ENCODE measurements at regions not wholly inside any gene's neighbourhood (a gene's known extent, or its start where the extent isn't known, plus 50 kb on each side); places are given as distances from the start of the nearest gene placed in this dataset.

DNA sequence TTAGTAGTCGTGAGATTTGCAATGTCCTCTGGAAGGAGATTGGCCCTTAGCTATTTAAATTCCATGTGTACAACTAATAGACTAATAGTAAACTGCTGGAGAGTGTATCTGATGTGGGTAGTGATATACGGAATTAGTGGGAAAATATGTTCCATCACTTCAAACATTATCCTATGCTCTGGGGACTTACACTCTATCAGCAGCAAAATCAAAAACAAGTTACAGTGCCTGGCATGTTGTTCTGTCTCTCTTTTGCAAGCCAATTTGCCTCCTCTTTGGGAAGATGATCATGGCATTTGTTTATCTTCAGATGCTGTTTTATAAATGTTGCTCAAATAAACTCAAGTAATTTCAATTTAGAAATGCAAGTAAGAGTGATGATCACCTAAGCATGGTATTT is 311.9 kb upstream of the ACO1 start:
- TF ChIP-seq, protein P1, sequence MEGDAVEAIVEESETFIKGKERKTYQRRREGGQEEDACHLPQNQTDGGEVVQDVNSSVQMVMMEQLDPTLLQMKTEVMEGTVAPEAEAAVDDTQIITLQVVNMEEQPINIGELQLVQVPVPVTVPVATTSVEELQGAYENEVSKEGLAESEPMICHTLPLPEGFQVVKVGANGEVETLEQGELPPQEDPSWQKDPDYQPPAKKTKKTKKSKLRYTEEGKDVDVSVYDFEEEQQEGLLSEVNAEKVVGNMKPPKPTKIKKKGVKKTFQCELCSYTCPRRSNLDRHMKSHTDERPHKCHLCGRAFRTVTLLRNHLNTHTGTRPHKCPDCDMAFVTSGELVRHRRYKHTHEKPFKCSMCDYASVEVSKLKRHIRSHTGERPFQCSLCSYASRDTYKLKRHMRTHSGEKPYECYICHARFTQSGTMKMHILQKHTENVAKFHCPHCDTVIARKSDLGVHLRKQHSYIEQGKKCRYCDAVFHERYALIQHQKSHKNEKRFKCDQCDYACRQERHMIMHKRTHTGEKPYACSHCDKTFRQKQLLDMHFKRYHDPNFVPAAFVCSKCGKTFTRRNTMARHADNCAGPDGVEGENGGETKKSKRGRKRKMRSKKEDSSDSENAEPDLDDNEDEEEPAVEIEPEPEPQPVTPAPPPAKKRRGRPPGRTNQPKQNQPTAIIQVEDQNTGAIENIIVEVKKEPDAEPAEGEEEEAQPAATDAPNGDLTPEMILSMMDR (conservative IDR thresholded peaks at IDR 0.05; ENCODE audit: low read length) = no peak
- no peak for TF ChIP-seq EZH2phosphoT487 (IDR thresholded peaks at IDR 0.05; ENCODE audit: borderline replicate concordance)

All from Loucy (cell line).